H9 (cell line): ENCODE measurements at regions not wholly inside any gene's neighbourhood (a gene's known extent, or its start where the extent isn't known, plus 50 kb on each side); places are given as distances from the start of the nearest gene placed in this dataset.

Source experiments
- DNase-seq: peaks from one replicate; pipeline ENCODE4 v3.0.0-alpha.2; 2017
- H2AFZ ChIP-seq: one replicate; pipeline ENCODE4 v1.6.1; 2013; ENCODE audit warnings: mild to moderate bottlenecking, low read length, control low read depth, moderate library complexity
- H2AK5ac ChIP-seq: 2 replicates; pipeline ENCODE4 v1.6.1; 2013; ENCODE audit warnings: low read length, control low read depth, mixed read lengths; ENCODE audit not compliant: insufficient read length
- H2BK120ac ChIP-seq: one replicate; pipeline ENCODE4 v1.6.1; 2013; ENCODE audit warnings: low read depth, mild to moderate bottlenecking, low read length, control low read depth, inconsistent platforms; ENCODE audit not compliant: poor library complexity, severe bottlenecking
- H2BK12ac ChIP-seq: 2 replicates; pipeline ENCODE4 v1.6.1; 2013; ENCODE audit warnings: low read length, control low read depth, mixed read lengths, low read depth; ENCODE audit not compliant: insufficient read length
- H2BK15ac ChIP-seq: 2 replicates; pipeline ENCODE4 v1.6.1; 2013; ENCODE audit warnings: low read depth, low read length, control low read depth
- H2BK20ac ChIP-seq: one replicate; pipeline ENCODE4 v1.6.1; 2013; ENCODE audit warnings: low read depth, mild to moderate bottlenecking, low read length, control low read depth, inconsistent platforms; ENCODE audit not compliant: poor library complexity, severe bottlenecking
- H2BK5ac ChIP-seq: 2 replicates; pipeline ENCODE4 v1.6.1; 2013; ENCODE audit warnings: low read length, control low read depth, mixed read lengths; ENCODE audit not compliant: insufficient read length
- H3K14ac ChIP-seq: 2 replicates; pipeline ENCODE4 v1.6.1; 2013; ENCODE audit warnings: low read length, control low read depth; ENCODE audit not compliant: insufficient read depth
- H3K18ac ChIP-seq: 2 replicates; pipeline ENCODE4 v1.6.1; 2013; ENCODE audit warnings: low read depth, mild to moderate bottlenecking, mixed read lengths, low read length, control low read depth; ENCODE audit not compliant: insufficient read length
- H3K23ac ChIP-seq: 2 replicates; pipeline ENCODE4 v1.6.1; 2013; ENCODE audit warnings: low read length, control low read depth, mixed read lengths, low read depth; ENCODE audit not compliant: insufficient read length
- H3K23me2 ChIP-seq: 2 replicates; pipeline ENCODE4 v1.6.1; 2013; ENCODE audit warnings: low read depth, mild to moderate bottlenecking, mixed read lengths, low read length, control low read depth; ENCODE audit not compliant: insufficient read length, poor library complexity, severe bottlenecking
- H3K27ac ChIP-seq: 2 replicates; pipeline ENCODE4 v1.5.1; 2013; ENCODE audit warnings: low read length, control low read depth, mixed read lengths, low read depth; ENCODE audit not compliant: insufficient read length
- H3K27me3 ChIP-seq: 2 replicates; pipeline ENCODE4 v1.6.1; 2013; ENCODE audit warnings: low read length, control low read depth, inconsistent platforms; ENCODE audit not compliant: insufficient read depth
- H3K4ac ChIP-seq: 2 replicates; pipeline ENCODE4 v1.6.1; 2013; ENCODE audit warnings: low read depth, mild to moderate bottlenecking, control low read depth, inconsistent platforms, low read length, moderate library complexity
- H3K4me1 ChIP-seq: 2 replicates; pipeline ENCODE4 v1.6.1; 2013; ENCODE audit warnings: low read length, control low read depth, inconsistent platforms; ENCODE audit not compliant: insufficient read depth
- H3K4me2 ChIP-seq: 2 replicates; pipeline ENCODE4 v1.6.1; 2013; ENCODE audit warnings: low read length, control low read depth, mixed read lengths; ENCODE audit not compliant: insufficient read length, insufficient read depth
- H3K56ac ChIP-seq: 2 replicates; pipeline ENCODE4 v1.6.1; 2013; ENCODE audit warnings: low read depth, mild to moderate bottlenecking, mixed read lengths, low read length, control low read depth; ENCODE audit not compliant: insufficient read length
- H3K79me1 ChIP-seq: 2 replicates; pipeline ENCODE4 v1.6.1; 2013; ENCODE audit warnings: low read depth, mild to moderate bottlenecking, moderate library complexity, low read length, control low read depth, inconsistent platforms; ENCODE audit not compliant: insufficient read depth, poor library complexity, severe bottlenecking
- H3K79me2 ChIP-seq: 2 replicates; pipeline ENCODE4 v1.6.1; 2013; ENCODE audit warnings: low read length, control low read depth, inconsistent platforms; ENCODE audit not compliant: insufficient read depth
- H3K9ac ChIP-seq: 2 replicates; pipeline ENCODE4 v1.6.1; 2013; ENCODE audit warnings: low read length, control low read depth, mixed read lengths; ENCODE audit not compliant: insufficient read length; ENCODE audit errors: extremely low read depth
- H3K9me3 ChIP-seq: one replicate; pipeline ENCODE4 v1.6.1; 2013; ENCODE audit warnings: low read depth, low read length, inconsistent platforms; ENCODE audit not compliant: control insufficient read depth
- H3T11ph ChIP-seq: one replicate; pipeline ENCODE4 v1.6.1; 2013; ENCODE audit warnings: mild to moderate bottlenecking, low read length, control low read depth, inconsistent platforms
- H4K20me1 ChIP-seq: one replicate; pipeline ENCODE4 v1.6.1; 2013; ENCODE audit not compliant: control insufficient read depth, insufficient read length, insufficient read depth
- H4K5ac ChIP-seq: 2 replicates; pipeline ENCODE4 v1.6.1; 2013; ENCODE audit warnings: low read depth, mild to moderate bottlenecking, mixed read lengths, low read length, control low read depth; ENCODE audit not compliant: insufficient read length
- H4K8ac ChIP-seq: replicated peaks from 2 replicates; pipeline ENCODE4 v1.6.1; 2013; ENCODE audit warnings: low read length, control low read depth, mixed read lengths, low read depth; ENCODE audit not compliant: insufficient read length
- H4K91ac ChIP-seq: 2 replicates; pipeline ENCODE4 v1.6.1; 2013; ENCODE audit warnings: low read depth, mild to moderate bottlenecking, moderate library complexity, mixed read lengths, low read length, control low read depth; ENCODE audit not compliant: insufficient read length
- H3K27ac Mint-ChIP-seq, 3 experiments: 2 replicates in 2 of 3; 3 replicates in 1 of 3; pipeline ENCODE4 v1.8.0; 2020 to 2021; ENCODE audit warnings: mixed read lengths in 3 of 3, mild to moderate bottlenecking in 1 of 3, moderate library complexity in 1 of 3
- H3K27me3 Mint-ChIP-seq: 2 replicates; pipeline ENCODE4 v1.8.0; 2021; ENCODE audit warnings: low read depth, mild to moderate bottlenecking, moderate library complexity, mixed read lengths
- H3K36me3 Mint-ChIP-seq, 3 experiments: 2 replicates in 2 of 3; 3 replicates in 1 of 3; pipeline ENCODE4 v1.8.0; 2020 to 2021; ENCODE audit warnings: low read depth in 3 of 3, mixed read lengths in 3 of 3; ENCODE audit not compliant: insufficient read depth in 1 of 3
- H3K4me1 Mint-ChIP-seq, 2 experiments: 2 replicates each; pipeline ENCODE4 v1.8.0; 2020; ENCODE audit warnings: mixed read lengths in 2 of 2
- H3K4me3 Mint-ChIP-seq, 2 experiments: 2 replicates in 1 of 2; 3 replicates in 1 of 2; pipeline ENCODE4 v1.8.0; 2020 to 2021; ENCODE audit warnings: mild to moderate bottlenecking in 2 of 2, mixed read lengths in 2 of 2, moderate library complexity in 1 of 2
- H3K9me3 Mint-ChIP-seq, 2 experiments: 2 replicates in 1 of 2; 3 replicates in 1 of 2; pipeline ENCODE4 v1.8.0; 2020; ENCODE audit warnings: mild to moderate bottlenecking in 2 of 2, mixed read lengths in 2 of 2, moderate library complexity in 1 of 2
- WGBS: extraction: QIAGEN DNeasy Blood & Tissue Kit; methylation state at CpG from one replicate; pipeline ENCODE4 v1.1.7; 2013; ENCODE audit warnings: missing lambda C conversion rate, low lambda C conversion rate, mixed read lengths; ENCODE audit not compliant: insufficient read length; ENCODE audit errors: extremely low coverage; 5-methylcytosine and 5-hydroxymethylcytosine counted together
- TF ChIP-seq, protein P1 (sequence below): fragments of 200-600 bp; sonication (generic); conservative IDR thresholded peaks from 3 replicates; pipeline ENCODE4 v1.8.0; 2021; ENCODE audit warnings: antibody characterized with exemption, mild to moderate bottlenecking

DNA sequence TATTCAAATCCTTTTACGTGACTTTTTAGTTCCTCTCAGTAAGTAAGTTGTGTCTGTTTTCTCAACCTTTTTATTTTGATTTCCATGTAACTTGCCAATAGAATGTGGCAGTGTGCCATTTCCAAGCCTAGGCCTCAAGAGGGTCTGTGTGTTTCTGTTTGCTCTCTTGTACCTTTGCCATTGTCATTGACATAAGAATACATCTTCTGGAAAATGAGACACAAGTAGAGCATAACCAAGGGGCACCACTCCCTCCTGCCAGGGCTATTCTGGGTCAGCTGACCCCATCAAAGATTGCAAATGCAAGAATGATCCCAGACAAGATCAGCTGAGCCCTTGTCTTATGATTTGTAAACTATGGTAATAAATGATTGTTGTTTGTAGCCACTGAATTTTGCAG, 524.0 kb downstream of the IPMK start:
- H2BK12ac ChIP-seq, result no peak overlapping the region
- no peak overlapping the region for H2BK20ac ChIP-seq
- H3K4me2 ChIP-seq, result no peak overlapping the region
- H3K79me1 ChIP-seq, result no peaks in the 10 kb centered on the region
- H3T11ph ChIP-seq, result no peak overlapping the region
- H3K9ac ChIP-seq, result no peak overlapping the region
- Mint-ChIP-seq H3K27ac (no peak overlapping the region), H3K27me3 (no peaks in the 10 kb centered on the region), H3K4me1 (peaks cover 8 to 10% of the 10 kb centered on the region in 2 experiments; a peak in 3 of 4 replicates), H3K36me3 (peaks cover 0 to 5% (median 0%) of the 10 kb centered on the region in 3 experiments; a peak in 1 of 7 replicates), H3K4me3 (no peak overlapping the region), H3K9me3 (peaks cover under 1 to 8% of the 10 kb centered on the region in 2 experiments; a peak in 3 of 5 replicates)
- TF ChIP-seq, protein P1, sequence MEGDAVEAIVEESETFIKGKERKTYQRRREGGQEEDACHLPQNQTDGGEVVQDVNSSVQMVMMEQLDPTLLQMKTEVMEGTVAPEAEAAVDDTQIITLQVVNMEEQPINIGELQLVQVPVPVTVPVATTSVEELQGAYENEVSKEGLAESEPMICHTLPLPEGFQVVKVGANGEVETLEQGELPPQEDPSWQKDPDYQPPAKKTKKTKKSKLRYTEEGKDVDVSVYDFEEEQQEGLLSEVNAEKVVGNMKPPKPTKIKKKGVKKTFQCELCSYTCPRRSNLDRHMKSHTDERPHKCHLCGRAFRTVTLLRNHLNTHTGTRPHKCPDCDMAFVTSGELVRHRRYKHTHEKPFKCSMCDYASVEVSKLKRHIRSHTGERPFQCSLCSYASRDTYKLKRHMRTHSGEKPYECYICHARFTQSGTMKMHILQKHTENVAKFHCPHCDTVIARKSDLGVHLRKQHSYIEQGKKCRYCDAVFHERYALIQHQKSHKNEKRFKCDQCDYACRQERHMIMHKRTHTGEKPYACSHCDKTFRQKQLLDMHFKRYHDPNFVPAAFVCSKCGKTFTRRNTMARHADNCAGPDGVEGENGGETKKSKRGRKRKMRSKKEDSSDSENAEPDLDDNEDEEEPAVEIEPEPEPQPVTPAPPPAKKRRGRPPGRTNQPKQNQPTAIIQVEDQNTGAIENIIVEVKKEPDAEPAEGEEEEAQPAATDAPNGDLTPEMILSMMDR, result no peak
- H3K14ac ChIP-seq, result no peak overlapping the region
- no peak overlapping the region for H2AK5ac ChIP-seq
- H3K23me2 ChIP-seq, result no peaks in the 10 kb centered on the region
- WGBS, result no CpG with 5 or more reads among the region's 1 CpG
- H3K23ac ChIP-seq, result no peak overlapping the region
- no peak overlapping the region for H3K56ac ChIP-seq
- H2AFZ ChIP-seq, result no peak overlapping the region
- H4K8ac ChIP-seq, result no peak overlapping the region
- no peak overlapping the region for H4K5ac ChIP-seq
- H4K91ac ChIP-seq, result no peak overlapping the region
- no peaks in the 10 kb centered on the region for H3K9me3 ChIP-seq
- H3K18ac ChIP-seq, result no peak overlapping the region
- no peak for DNase-seq
- no peaks in the 10 kb centered on the region for H3K27me3 ChIP-seq
- H2BK15ac ChIP-seq, result no peak overlapping the region
- no peak overlapping the region for H2BK120ac ChIP-seq
- no peak overlapping the region for H3K4ac ChIP-seq
- no peak overlapping the region for H3K27ac ChIP-seq
- no peak overlapping the region for H2BK5ac ChIP-seq
- no peaks in the 10 kb centered on the region for H3K4me1 ChIP-seq
- no peaks in the 10 kb centered on the region for H3K79me2 ChIP-seq
- no peaks in the 10 kb centered on the region for H4K20me1 ChIP-seq
